Thyroid gland (tissue), 4 donors: ENCODE measurements at regions not wholly inside any gene's neighbourhood (a gene's known extent, or its start where the extent isn't known, plus 50 kb on each side); places are given as distances from the start of the nearest gene placed in this dataset.

ENCODE experiments used
- DNase-seq, 2 donors: peaks; one replicate each; pipeline ENCODE4 v3.0.0-alpha.2; 2019
- H3K27ac ChIP-seq, 3 donors: fragments of 200-600 bp; sonication (generic); 1 replicate in 2 of 3; 2 replicates in 1 of 3; pipeline ENCODE4 v1.5.1; 2016 to 2019; ENCODE audit warnings: mild to moderate bottlenecking in 1 of 3, moderate library complexity in 1 of 3
- H3K27me3 ChIP-seq: fragments of 200-600 bp; sonication (generic); one replicate; pipeline ENCODE4 v1.5.1; 2019
- H3K36me3 ChIP-seq, 2 donors: fragments of 200-600 bp; sonication (generic); one replicate each; pipeline ENCODE4 v1.5.1; 2016 to 2019
- H3K4me1 ChIP-seq, 2 donors: fragments of 200-600 bp; sonication (generic); one replicate each; pipeline ENCODE4 v1.5.1; 2017 to 2019
- H3K4me3 ChIP-seq, 3 donors: fragments of 200-600 bp; sonication (generic); replicated peaks in 1 of 3; 1 replicate in 2 of 3; 2 replicates in 1 of 3; pipeline ENCODE4 v1.5.1; 2016; ENCODE audit warnings: mild to moderate bottlenecking in 1 of 3
- H3K9me3 ChIP-seq: fragments of 200-600 bp; sonication (generic); one replicate; pipeline ENCODE4 v1.5.1; 2017
- CTCF ChIP-seq, 6 experiments: fragments of 200-600 bp in 3 of 6; fragments of 450-650 bp in 3 of 6; sonication (generic) in 3 of 6; IDR thresholded peaks; one replicate each; pipeline ENCODE4 v1.5.1; 2016 to 2019; ENCODE audit warnings: antibody characterized with exemption in 6 of 6, mild to moderate bottlenecking in 2 of 6, inconsistent platforms in 1 of 6, moderate library complexity in 1 of 6
- POLR2A ChIP-seq, 2 donors: fragments of 450-650 bp; IDR thresholded peaks; one replicate each; pipeline ENCODE4 v1.6.1; 2017; ENCODE audit warnings: antibody characterized with exemption in 2 of 2, mild to moderate bottlenecking in 2 of 2, moderate library complexity in 1 of 2
- WGBS, 2 donors: methylation state at CpG; one replicate each; pipeline ENCODE4 v1.1.5; 2017; 5-methylcytosine and 5-hydroxymethylcytosine counted together
- intact Hi-C: fragments of 100-400 bp; cut with DNase I; formaldehyde crosslinking; loops from one replicate; pipeline ENCODE4 v1.15.1; 2023

- Histone ChIP-seq H3K9me3 (no peaks in the 10 kb centered on the region), H3K4me1 (no peaks in the 10 kb centered on the region), H3K27me3 (no peaks in the 10 kb centered on the region), H3K4me3 (no peak overlapping the region), H3K27ac (no peak overlapping the region), H3K36me3 (no peaks in the 10 kb centered on the region)
- 77 to 81% methylated on average over 9 of the region's 9 CpGs for WGBS, 2 donors
- DNase-seq: no peak
- intact Hi-C loops: no loop called here
- TF ChIP-seq POLR2A (IDR thresholded peaks at IDR 0.05) (no peak), CTCF (IDR thresholded peaks at IDR 0.05) (no peak)
Measured at GRCh38 chr11:92867913-92868619, 101.4 kb upstream of the MTNR1B start.

- Histone ChIP-seq H3K36me3 (no peaks in the 10 kb centered on the region), H3K27ac (no peak overlapping the region), H3K9me3 (no peaks in the 10 kb centered on the region), H3K27me3 (no peaks in the 10 kb centered on the region), H3K4me1 (no peaks in the 10 kb centered on the region), H3K4me3 (no peak overlapping the region)
- TF ChIP-seq POLR2A (IDR thresholded peaks at IDR 0.05): no peak
- no peak for TF ChIP-seq CTCF (IDR thresholded peaks at IDR 0.05)
- 78 to 88% methylated on average over 1 of the region's 1 CpG for WGBS, 2 donors
- intact Hi-C loops: no loop called here
- no peak for DNase-seq
Measured at GRCh38 chr11:92869716-92870115, 99.7 kb upstream of the MTNR1B start.

- no peak for DNase-seq
- intact Hi-C loops: no loop called here
- TF ChIP-seq POLR2A (IDR thresholded peaks at IDR 0.05): no peak
- no peak for TF ChIP-seq CTCF (IDR thresholded peaks at IDR 0.05)
- H3K4me1 ChIP-seq: no peaks in the 10 kb centered on the region
- H3K27me3 ChIP-seq: no peaks in the 10 kb centered on the region
- no peaks in the 10 kb centered on the region for H3K36me3 ChIP-seq
- no peak overlapping the region for H3K27ac ChIP-seq
- no peaks in the 10 kb centered on the region for H3K9me3 ChIP-seq
- H3K4me3 ChIP-seq: no peak overlapping the region
- 89 to 95% methylated on average over 4 of the region's 4 CpGs for WGBS, 2 donors
Measured at GRCh38 chr11:92870196-92870832, 99.1 kb upstream of the MTNR1B start.

- H3K9me3 ChIP-seq: no peaks in the 10 kb centered on the region
- H3K36me3 ChIP-seq: no peaks in the 10 kb centered on the region
- no peak for TF ChIP-seq POLR2A (IDR thresholded peaks at IDR 0.05)
- TF ChIP-seq CTCF (IDR thresholded peaks at IDR 0.05): no peak
- no peak overlapping the region for H3K4me3 ChIP-seq
- H3K27ac ChIP-seq: no peak overlapping the region
- WGBS, 2 donors: 89 to 94% methylated on average over 2 of the region's 2 CpGs
- H3K4me1 ChIP-seq: no peaks in the 10 kb centered on the region
- no peak for DNase-seq
- intact Hi-C loops: no loop called here
- H3K27me3 ChIP-seq: no peaks in the 10 kb centered on the region
Measured at GRCh38 chr11:92873551-92873950, 95.9 kb upstream of the MTNR1B start.

- Histone ChIP-seq H3K4me3 (no peak overlapping the region), H3K9me3 (no peaks in the 10 kb centered on the region), H3K4me1 (no peaks in the 10 kb centered on the region), H3K36me3 (no peaks in the 10 kb centered on the region), H3K27me3 (no peaks in the 10 kb centered on the region), H3K27ac (no peak overlapping the region)
- no peak for DNase-seq
- no peak for TF ChIP-seq CTCF (IDR thresholded peaks at IDR 0.05)
- no peak for TF ChIP-seq POLR2A (IDR thresholded peaks at IDR 0.05)
- WGBS, 2 donors: 83 to 86% methylated on average over 4 of the region's 4 CpGs
- intact Hi-C loops: no loop called here
Measured at GRCh38 chr11:92875473-92875872, 94.0 kb upstream of the MTNR1B start.
